ENCODE measurements at regions not wholly inside any gene's neighbourhood (a gene's known extent, or its start where the extent isn't known, plus 50 kb on each side); places are given as distances from the start of the nearest gene placed in this dataset.

- TF ChIP-seq CTCF (IDR thresholded peaks at IDR 0.05): no peak
- no peak for TF ChIP-seq POLR2AphosphoS5 (IDR thresholded peaks at IDR 0.05; ENCODE audit: insufficient read depth in 1 of 2, low read depth in 1 of 2)
Measured at GRCh38 chr6:81556551-81556950, 195.9 kb downstream of the TENT5A start.
